ENCODE measurements at regions not wholly inside any gene's neighbourhood (a gene's known extent, or its start where the extent isn't known, plus 50 kb on each side); places are given as distances from the start of the nearest gene placed in this dataset.

DNA sequence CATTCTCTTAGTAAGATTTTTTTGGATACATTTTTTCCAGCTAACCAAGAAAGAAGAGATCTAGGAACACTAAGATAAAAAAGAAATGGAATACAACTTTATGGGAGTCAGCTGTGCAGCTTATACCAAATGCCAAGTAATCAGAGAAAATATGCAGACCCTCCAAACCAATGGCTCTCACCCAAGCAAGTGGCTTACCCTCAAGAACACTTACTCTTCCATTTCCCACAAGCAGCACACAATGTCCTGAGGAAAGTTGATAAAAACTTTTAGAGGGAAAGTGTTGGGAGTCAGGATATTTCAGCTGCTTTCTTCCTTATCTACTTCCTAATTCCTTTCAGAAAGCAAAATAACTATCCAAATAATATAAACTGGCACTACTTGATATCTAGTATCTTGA, 631.8 kb downstream of the RWDD3 start:
- TF ChIP-seq, protein P1, sequence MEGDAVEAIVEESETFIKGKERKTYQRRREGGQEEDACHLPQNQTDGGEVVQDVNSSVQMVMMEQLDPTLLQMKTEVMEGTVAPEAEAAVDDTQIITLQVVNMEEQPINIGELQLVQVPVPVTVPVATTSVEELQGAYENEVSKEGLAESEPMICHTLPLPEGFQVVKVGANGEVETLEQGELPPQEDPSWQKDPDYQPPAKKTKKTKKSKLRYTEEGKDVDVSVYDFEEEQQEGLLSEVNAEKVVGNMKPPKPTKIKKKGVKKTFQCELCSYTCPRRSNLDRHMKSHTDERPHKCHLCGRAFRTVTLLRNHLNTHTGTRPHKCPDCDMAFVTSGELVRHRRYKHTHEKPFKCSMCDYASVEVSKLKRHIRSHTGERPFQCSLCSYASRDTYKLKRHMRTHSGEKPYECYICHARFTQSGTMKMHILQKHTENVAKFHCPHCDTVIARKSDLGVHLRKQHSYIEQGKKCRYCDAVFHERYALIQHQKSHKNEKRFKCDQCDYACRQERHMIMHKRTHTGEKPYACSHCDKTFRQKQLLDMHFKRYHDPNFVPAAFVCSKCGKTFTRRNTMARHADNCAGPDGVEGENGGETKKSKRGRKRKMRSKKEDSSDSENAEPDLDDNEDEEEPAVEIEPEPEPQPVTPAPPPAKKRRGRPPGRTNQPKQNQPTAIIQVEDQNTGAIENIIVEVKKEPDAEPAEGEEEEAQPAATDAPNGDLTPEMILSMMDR (IDR thresholded peaks at IDR 0.05 in 4 of 5, conservative IDR thresholded peaks at IDR 0.05 in 1 of 5) = no peak
- no peak for TF ChIP-seq POLR2A (IDR thresholded peaks at IDR 0.05)

All from gastrocnemius medialis (tissue), 4 donors.